NCI-H524 treated with DMSO at 0.1 percent for 48 hours (cell line): ENCODE measurements at regions not wholly inside any gene's neighbourhood (a gene's known extent, or its start where the extent isn't known, plus 50 kb on each side); places are given as distances from the start of the nearest gene placed in this dataset.
A peak's percentile ranks its signal among the peaks of the same experiment; 100 is the strongest.

Source experiments
- DNase-seq: peaks from one replicate; lab custom pipeline; 2025; lab: John Stamatoyannopoulos, UW

- DNase-seq: no peak
Measured at GRCh38 chr1:78797108-78797781, 147.6 kb downstream of the IFI44 start.

GRCh38 chr1:78799926-78800325, 150.3 kb downstream of the IFI44 start:
- no peak for DNase-seq

GRCh38 chr1:78814176-78814575, 164.5 kb downstream of the IFI44 start:
- DNase-seq: no peak

- DNase-seq: no peak
Measured at GRCh38 chr1:78825561-78825960, 175.9 kb downstream of the IFI44 start.

- no peak for DNase-seq
Measured at GRCh38 chr1:78829644-78830043, 176.9 kb downstream of the ADGRL4 start.

GRCh38 chr1:78830321-78830720, 176.2 kb downstream of the ADGRL4 start:
- DNase-seq: no peak

- DNase-seq: no peak
Measured at GRCh38 chr1:78831731-78832360, 174.7 kb downstream of the ADGRL4 start.

GRCh38 chr1:78833491-78833890, 173.0 kb downstream of the ADGRL4 start:
- DNase-seq: no peak

GRCh38 chr1:78834201-78834741, 172.3 kb downstream of the ADGRL4 start:
- no peak for DNase-seq

GRCh38 chr1:78836726-78837125, 169.8 kb downstream of the ADGRL4 start:
- no peak for DNase-seq

- peak; percentile 8 for DNase-seq
Measured at GRCh38 chr1:78839704-78840277, 166.7 kb downstream of the ADGRL4 start.
